ENCODE measurements at regions not wholly inside any gene's neighbourhood (a gene's known extent, or its start where the extent isn't known, plus 50 kb on each side); places are given as distances from the start of the nearest gene placed in this dataset.

DNA sequence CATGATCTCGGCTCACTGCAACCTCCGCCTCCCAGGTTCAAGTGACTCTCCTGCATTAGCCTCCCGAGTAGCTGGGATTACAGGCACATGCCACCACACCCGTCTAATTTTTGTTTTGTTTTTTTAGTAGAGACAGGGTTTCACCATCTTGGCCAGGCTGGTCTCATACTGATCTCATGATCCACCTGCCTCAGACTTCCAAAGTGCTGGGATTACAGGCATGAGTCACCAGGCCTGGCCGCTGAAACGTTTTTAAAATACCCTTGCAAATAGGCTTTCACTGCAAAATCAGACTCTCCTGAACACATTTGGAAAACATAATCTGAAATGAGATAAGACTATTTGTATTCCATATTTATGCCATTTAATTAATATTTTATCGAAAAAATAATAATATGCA, 826.1 kb upstream of the CNTN5 start:
- Histone ChIP-seq H2AFZ (ENCODE audit: insufficient read depth, low read depth, low read length, poor library complexity, severe bottlenecking) (no peak overlapping the region), H3K4me1 (ENCODE audit: control insufficient read depth in 1 of 2, insufficient read depth in 2 of 2, low read length in 2 of 2) (no peaks in the 10 kb centered on the region), H3K4me2 (replicated peaks; ENCODE audit: extremely low read depth, low read length, poor library complexity, severe bottlenecking) (no peak overlapping the region), H3K27me3 (ENCODE audit: control insufficient read depth in 2 of 2, insufficient read depth in 2 of 2, low read length in 2 of 2) (no peaks in the 10 kb centered on the region), H3K9me3 (replicated peaks in 1 of 2; ENCODE audit: control insufficient read depth in 1 of 2, insufficient read depth in 1 of 2, low read length in 2 of 2) (peaks cover 0 to 3% of the 10 kb centered on the region in 2 donors), H3K27ac (ENCODE audit: low read depth in 1 of 2, low read length in 2 of 2) (no peak overlapping the region), H3K9ac (ENCODE audit: insufficient read depth, low read length, poor library complexity, severe bottlenecking) (no peak overlapping the region), H4K20me1 (ENCODE audit: insufficient read depth, low read length) (no peaks in the 10 kb centered on the region), H3K79me2 (ENCODE audit: insufficient read depth, low read length) (no peaks in the 10 kb centered on the region), H3K4me3 (replicated peaks in 1 of 3; ENCODE audit: low read depth in 2 of 3, low read length in 3 of 3) (no peak overlapping the region), H3K36me3 (replicated peaks in 1 of 2; ENCODE audit: control insufficient read depth in 1 of 2, insufficient read depth in 2 of 2, low read length in 2 of 2) (no peaks in the 10 kb centered on the region)
- WGBS (ENCODE audit: insufficient coverage) = 85% methylated on average over 4 of the region's 7 CpGs
- no peak for DNase-seq
- intact Hi-C loops (cut with micrococcal nuclease) = no loop called here
- no peak overlapping the region for H3K4me3 Mint-ChIP-seq
- H3K9me3 Mint-ChIP-seq = no peaks in the 10 kb centered on the region
- no peaks in the 10 kb centered on the region for H3K36me3 Mint-ChIP-seq
- no peaks in the 10 kb centered on the region for H3K27me3 Mint-ChIP-seq (ENCODE audit: low read depth in 3 of 3)
- TF ChIP-seq, protein P1, sequence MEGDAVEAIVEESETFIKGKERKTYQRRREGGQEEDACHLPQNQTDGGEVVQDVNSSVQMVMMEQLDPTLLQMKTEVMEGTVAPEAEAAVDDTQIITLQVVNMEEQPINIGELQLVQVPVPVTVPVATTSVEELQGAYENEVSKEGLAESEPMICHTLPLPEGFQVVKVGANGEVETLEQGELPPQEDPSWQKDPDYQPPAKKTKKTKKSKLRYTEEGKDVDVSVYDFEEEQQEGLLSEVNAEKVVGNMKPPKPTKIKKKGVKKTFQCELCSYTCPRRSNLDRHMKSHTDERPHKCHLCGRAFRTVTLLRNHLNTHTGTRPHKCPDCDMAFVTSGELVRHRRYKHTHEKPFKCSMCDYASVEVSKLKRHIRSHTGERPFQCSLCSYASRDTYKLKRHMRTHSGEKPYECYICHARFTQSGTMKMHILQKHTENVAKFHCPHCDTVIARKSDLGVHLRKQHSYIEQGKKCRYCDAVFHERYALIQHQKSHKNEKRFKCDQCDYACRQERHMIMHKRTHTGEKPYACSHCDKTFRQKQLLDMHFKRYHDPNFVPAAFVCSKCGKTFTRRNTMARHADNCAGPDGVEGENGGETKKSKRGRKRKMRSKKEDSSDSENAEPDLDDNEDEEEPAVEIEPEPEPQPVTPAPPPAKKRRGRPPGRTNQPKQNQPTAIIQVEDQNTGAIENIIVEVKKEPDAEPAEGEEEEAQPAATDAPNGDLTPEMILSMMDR (IDR thresholded peaks at IDR 0.05) = no peak
- H3K4me1 Mint-ChIP-seq = no peaks in the 10 kb centered on the region
- H3K27ac Mint-ChIP-seq = no peak overlapping the region

DNA sequence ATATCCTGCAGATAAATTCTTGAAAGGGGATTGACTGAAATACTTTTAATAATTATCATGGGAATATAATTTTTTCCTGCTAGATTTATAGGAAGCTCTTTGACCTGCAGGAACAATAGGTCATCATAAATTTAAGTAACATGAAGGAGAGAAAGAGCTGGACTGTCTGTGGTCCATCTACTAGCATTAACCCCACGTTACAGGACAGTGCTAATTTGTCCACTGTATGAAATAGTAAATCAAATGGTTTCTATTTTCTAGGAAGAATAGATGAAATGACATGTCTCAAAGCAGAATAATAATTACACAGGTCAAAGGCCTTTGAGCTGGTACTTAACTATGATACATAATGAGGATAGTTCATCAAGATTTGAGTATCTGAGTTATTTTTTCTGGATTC, 825.4 kb upstream of the CNTN5 start:
- Histone ChIP-seq H3K4me1 (ENCODE audit: control insufficient read depth in 1 of 2, insufficient read depth in 2 of 2, low read length in 2 of 2) (no peaks in the 10 kb centered on the region), H3K79me2 (ENCODE audit: insufficient read depth, low read length) (no peaks in the 10 kb centered on the region), H3K4me2 (replicated peaks; ENCODE audit: extremely low read depth, low read length, poor library complexity, severe bottlenecking) (no peak overlapping the region), H3K27ac (ENCODE audit: low read depth in 1 of 2, low read length in 2 of 2) (no peak overlapping the region), H3K9ac (ENCODE audit: insufficient read depth, low read length, poor library complexity, severe bottlenecking) (no peak overlapping the region), H3K9me3 (replicated peaks in 1 of 2; ENCODE audit: control insufficient read depth in 1 of 2, insufficient read depth in 1 of 2, low read length in 2 of 2) (peaks cover under 1 to 3% of the 10 kb centered on the region in 2 donors), H3K36me3 (replicated peaks in 1 of 2; ENCODE audit: control insufficient read depth in 1 of 2, insufficient read depth in 2 of 2, low read length in 2 of 2) (no peaks in the 10 kb centered on the region), H3K4me3 (replicated peaks in 1 of 3; ENCODE audit: low read depth in 2 of 3, low read length in 3 of 3) (no peak overlapping the region), H2AFZ (ENCODE audit: insufficient read depth, low read depth, low read length, poor library complexity, severe bottlenecking) (no peak overlapping the region), H3K27me3 (ENCODE audit: control insufficient read depth in 2 of 2, insufficient read depth in 2 of 2, low read length in 2 of 2) (no peaks in the 10 kb centered on the region), H4K20me1 (ENCODE audit: insufficient read depth, low read length) (no peaks in the 10 kb centered on the region)
- WGBS (ENCODE audit: insufficient coverage) = no CpG with 5 or more reads among the region's 1 CpG
- no peak overlapping the region for H3K4me3 Mint-ChIP-seq
- peaks cover 0 to 1% (median 0%) of the 10 kb centered on the region in 7 donors for H3K9me3 Mint-ChIP-seq
- H3K36me3 Mint-ChIP-seq = no peaks in the 10 kb centered on the region
- H3K27me3 Mint-ChIP-seq (ENCODE audit: low read depth in 3 of 3) = no peaks in the 10 kb centered on the region
- TF ChIP-seq, protein P1 (IDR thresholded peaks at IDR 0.05) = no peak
- DNase-seq = no peak
- H3K27ac Mint-ChIP-seq = no peak overlapping the region
- H3K4me1 Mint-ChIP-seq = no peaks in the 10 kb centered on the region
- intact Hi-C loops (cut with micrococcal nuclease) = no loop called here

Data from CD14-positive monocyte (primary cell).